ENCODE measurements at regions not wholly inside any gene's neighbourhood (a gene's known extent, or its start where the extent isn't known, plus 50 kb on each side); places are given as distances from the start of the nearest gene placed in this dataset.

DNA sequence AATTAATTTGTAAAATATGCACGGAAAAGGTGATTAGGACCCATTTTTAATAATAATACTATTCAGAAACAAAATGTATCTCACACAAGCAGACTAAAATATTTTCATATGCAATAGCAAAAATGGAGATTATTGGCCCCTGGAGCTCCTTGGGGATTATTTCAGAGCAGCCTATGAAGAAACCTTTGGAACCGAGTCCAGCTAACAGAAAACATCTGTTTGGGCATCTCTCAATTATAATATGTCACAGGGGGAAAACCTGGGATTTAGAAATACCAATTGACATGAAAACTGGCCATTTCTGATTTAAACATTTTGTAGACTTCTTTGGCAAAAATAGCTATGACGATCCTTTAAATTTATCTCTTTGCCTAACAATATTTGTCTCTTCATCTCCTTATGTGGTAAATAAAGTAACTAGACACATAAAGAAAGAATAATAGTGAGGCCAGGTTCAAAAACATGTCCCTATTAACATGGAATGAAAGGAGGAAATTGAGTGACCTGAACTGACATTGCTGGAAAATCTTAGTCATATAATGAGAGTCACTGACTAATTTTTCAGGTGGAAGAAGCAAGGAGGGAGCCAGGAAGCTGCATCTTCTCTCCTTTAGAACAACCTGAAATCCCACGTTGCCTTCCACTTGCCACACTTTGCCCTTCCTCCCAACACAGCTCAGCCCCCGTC, 199.0 kb downstream of the SOD2 start:
- no peaks in the 10 kb centered on the region for H3K27me3 ChIP-seq (ENCODE audit: control insufficient read depth, extremely low read depth, insufficient read depth, low read length)
- H3K27ac ChIP-seq (ENCODE audit: control insufficient read depth, insufficient read depth, low read length) = no peak overlapping the region
- no peak overlapping the region for H3K4me2 ChIP-seq (ENCODE audit: control insufficient read depth, extremely low read depth, insufficient read depth, low read depth, low read length)
- TF ChIP-seq EZH2 (IDR thresholded peaks at IDR 0.05; ENCODE audit: low read length) = no peak
- TF ChIP-seq, protein P1, sequence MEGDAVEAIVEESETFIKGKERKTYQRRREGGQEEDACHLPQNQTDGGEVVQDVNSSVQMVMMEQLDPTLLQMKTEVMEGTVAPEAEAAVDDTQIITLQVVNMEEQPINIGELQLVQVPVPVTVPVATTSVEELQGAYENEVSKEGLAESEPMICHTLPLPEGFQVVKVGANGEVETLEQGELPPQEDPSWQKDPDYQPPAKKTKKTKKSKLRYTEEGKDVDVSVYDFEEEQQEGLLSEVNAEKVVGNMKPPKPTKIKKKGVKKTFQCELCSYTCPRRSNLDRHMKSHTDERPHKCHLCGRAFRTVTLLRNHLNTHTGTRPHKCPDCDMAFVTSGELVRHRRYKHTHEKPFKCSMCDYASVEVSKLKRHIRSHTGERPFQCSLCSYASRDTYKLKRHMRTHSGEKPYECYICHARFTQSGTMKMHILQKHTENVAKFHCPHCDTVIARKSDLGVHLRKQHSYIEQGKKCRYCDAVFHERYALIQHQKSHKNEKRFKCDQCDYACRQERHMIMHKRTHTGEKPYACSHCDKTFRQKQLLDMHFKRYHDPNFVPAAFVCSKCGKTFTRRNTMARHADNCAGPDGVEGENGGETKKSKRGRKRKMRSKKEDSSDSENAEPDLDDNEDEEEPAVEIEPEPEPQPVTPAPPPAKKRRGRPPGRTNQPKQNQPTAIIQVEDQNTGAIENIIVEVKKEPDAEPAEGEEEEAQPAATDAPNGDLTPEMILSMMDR (optimal IDR thresholded peaks at IDR 0.05 in 1 of 3, IDR thresholded peaks at IDR 0.05 in 1 of 3, conservative IDR thresholded peaks at IDR 0.05 in 1 of 3; ENCODE audit: extremely low read depth in 1 of 3, insufficient read depth in 2 of 3, low read length in 3 of 3) = no peak
- FAIRE-seq = no peak
- H3K4me1 ChIP-seq (ENCODE audit: control insufficient read depth, extremely low read depth, insufficient read depth, low read length) = no peaks in the 10 kb centered on the region
- DNase-seq (ENCODE audit: low read depth, low spot score) = no peak
- no peaks in the 10 kb centered on the region for H3K9me1 ChIP-seq (ENCODE audit: control insufficient read depth, extremely low read depth, insufficient read depth, low read length)
- H3K9ac ChIP-seq (ENCODE audit: control insufficient read depth, extremely low read depth, insufficient read depth, low read length) = no peak overlapping the region
- H3K9me3 ChIP-seq (ENCODE audit: control insufficient read depth, low read depth, low read length) = no peaks in the 10 kb centered on the region
- dilution Hi-C loops (cut with MboI; ENCODE audit: extremely low pct_ligation_motif_present, low sequenced_read_pairs) = no loop called here
- no peaks in the 10 kb centered on the region for H3K36me3 ChIP-seq (ENCODE audit: control insufficient read depth in 2 of 2, extremely low read depth in 1 of 2, insufficient read depth in 2 of 2, low read length in 2 of 2)
- H4K20me1 ChIP-seq (ENCODE audit: control insufficient read depth, extremely low read depth, insufficient read depth, low read length) = no peaks in the 10 kb centered on the region
- no peaks in the 10 kb centered on the region for H3K79me2 ChIP-seq (ENCODE audit: control insufficient read depth, insufficient read depth, low read length)
- no peak overlapping the region for H3K4me3 ChIP-seq (ENCODE audit: control insufficient read depth in 2 of 3, extremely low read depth in 1 of 3, insufficient read depth in 2 of 3, low read depth in 1 of 3, low read length in 3 of 3)
- no peak overlapping the region for H2AFZ ChIP-seq (ENCODE audit: control insufficient read depth, low read length)

DNA sequence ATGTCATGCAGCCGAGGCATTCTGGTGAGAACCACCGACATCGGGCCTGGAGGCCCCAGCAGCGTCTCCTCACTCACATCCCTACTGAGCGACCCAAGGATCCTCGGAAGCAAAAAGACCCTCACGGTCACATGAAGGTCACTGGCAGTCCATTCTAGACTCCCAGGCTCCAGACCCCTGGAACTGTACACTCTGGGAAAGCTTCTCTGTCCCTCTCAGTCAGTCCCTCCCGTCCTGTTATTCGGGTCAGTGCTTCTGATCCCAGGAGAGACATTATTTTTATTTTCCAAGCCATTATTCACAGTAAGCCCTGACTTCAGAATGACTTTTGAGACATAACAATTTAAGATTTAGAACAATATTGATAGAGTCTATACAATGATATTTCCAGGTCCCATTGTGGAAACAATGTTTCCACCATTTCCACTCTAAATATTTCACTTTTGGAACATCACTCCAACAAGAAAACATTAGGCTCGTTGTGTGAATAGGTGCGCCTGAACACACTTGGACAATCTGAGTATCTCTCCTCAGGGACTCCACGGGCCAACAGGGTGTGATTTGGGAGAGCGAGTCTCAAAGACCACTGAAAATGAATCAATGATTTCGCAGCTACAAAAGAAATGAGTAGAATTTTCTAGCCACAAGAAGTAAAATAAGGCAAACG, 199.7 kb downstream of the SOD2 start:
- no peaks in the 10 kb centered on the region for H3K9me1 ChIP-seq (ENCODE audit: control insufficient read depth, extremely low read depth, insufficient read depth, low read length)
- FAIRE-seq (no peak), DNase-seq (ENCODE audit: low read depth, low spot score) (no peak)
- no peak overlapping the region for H3K4me3 ChIP-seq (ENCODE audit: control insufficient read depth in 2 of 3, extremely low read depth in 1 of 3, insufficient read depth in 2 of 3, low read depth in 1 of 3, low read length in 3 of 3)
- H3K4me1 ChIP-seq (ENCODE audit: control insufficient read depth, extremely low read depth, insufficient read depth, low read length) = no peaks in the 10 kb centered on the region
- H3K79me2 ChIP-seq (ENCODE audit: control insufficient read depth, insufficient read depth, low read length) = no peaks in the 10 kb centered on the region
- no peaks in the 10 kb centered on the region for H3K36me3 ChIP-seq (ENCODE audit: control insufficient read depth in 2 of 2, extremely low read depth in 1 of 2, insufficient read depth in 2 of 2, low read length in 2 of 2)
- no peaks in the 10 kb centered on the region for H3K9me3 ChIP-seq (ENCODE audit: control insufficient read depth, low read depth, low read length)
- H3K27me3 ChIP-seq (ENCODE audit: control insufficient read depth, extremely low read depth, insufficient read depth, low read length) = no peaks in the 10 kb centered on the region
- H3K4me2 ChIP-seq (ENCODE audit: control insufficient read depth, extremely low read depth, insufficient read depth, low read depth, low read length) = no peak overlapping the region
- no peak overlapping the region for H2AFZ ChIP-seq (ENCODE audit: control insufficient read depth, low read length)
- dilution Hi-C loops (cut with MboI; ENCODE audit: extremely low pct_ligation_motif_present, low sequenced_read_pairs) = no loop called here
- H4K20me1 ChIP-seq (ENCODE audit: control insufficient read depth, extremely low read depth, insufficient read depth, low read length) = no peaks in the 10 kb centered on the region
- TF ChIP-seq, protein P1 (optimal IDR thresholded peaks at IDR 0.05 in 1 of 3, IDR thresholded peaks at IDR 0.05 in 1 of 3, conservative IDR thresholded peaks at IDR 0.05 in 1 of 3; ENCODE audit: extremely low read depth in 1 of 3, insufficient read depth in 2 of 3, low read length in 3 of 3) = no peak
- TF ChIP-seq EZH2 (IDR thresholded peaks at IDR 0.05; ENCODE audit: low read length) = no peak
- H3K27ac ChIP-seq (ENCODE audit: control insufficient read depth, insufficient read depth, low read length) = no peak overlapping the region
- H3K9ac ChIP-seq (ENCODE audit: control insufficient read depth, extremely low read depth, insufficient read depth, low read length) = no peak overlapping the region

Measured in keratinocyte (primary cell).